ENCODE measurements at regions not wholly inside any gene's neighbourhood (a gene's known extent, or its start where the extent isn't known, plus 50 kb on each side); places are given as distances from the start of the nearest gene placed in this dataset.

DNA sequence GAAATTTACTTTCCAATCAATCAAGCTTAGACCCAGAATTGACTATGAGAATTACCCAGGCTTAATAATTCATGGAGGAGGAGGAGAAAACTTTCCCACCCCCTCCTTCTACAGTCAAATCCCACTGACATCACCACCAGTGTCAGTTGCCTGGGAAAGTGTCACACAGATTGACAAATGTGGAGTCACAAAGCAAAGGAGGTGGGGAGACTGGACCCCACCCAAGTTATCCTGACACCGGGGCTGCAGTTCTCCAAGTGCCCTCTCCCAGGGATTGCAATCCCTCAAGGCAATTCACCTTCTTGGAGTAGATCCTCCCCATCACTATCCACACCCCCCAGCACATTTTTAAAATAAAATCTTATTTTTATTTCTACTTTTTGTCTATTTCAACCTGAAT, 100.2 kb upstream of the CDH11 start:
- no peak for DNase-seq (ENCODE audit: extremely low read depth, low read depth)
- TF ChIP-seq, protein P1, sequence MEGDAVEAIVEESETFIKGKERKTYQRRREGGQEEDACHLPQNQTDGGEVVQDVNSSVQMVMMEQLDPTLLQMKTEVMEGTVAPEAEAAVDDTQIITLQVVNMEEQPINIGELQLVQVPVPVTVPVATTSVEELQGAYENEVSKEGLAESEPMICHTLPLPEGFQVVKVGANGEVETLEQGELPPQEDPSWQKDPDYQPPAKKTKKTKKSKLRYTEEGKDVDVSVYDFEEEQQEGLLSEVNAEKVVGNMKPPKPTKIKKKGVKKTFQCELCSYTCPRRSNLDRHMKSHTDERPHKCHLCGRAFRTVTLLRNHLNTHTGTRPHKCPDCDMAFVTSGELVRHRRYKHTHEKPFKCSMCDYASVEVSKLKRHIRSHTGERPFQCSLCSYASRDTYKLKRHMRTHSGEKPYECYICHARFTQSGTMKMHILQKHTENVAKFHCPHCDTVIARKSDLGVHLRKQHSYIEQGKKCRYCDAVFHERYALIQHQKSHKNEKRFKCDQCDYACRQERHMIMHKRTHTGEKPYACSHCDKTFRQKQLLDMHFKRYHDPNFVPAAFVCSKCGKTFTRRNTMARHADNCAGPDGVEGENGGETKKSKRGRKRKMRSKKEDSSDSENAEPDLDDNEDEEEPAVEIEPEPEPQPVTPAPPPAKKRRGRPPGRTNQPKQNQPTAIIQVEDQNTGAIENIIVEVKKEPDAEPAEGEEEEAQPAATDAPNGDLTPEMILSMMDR (IDR thresholded peaks at IDR 0.05; ENCODE audit: low read depth, low read length, missing control alignments), result no peak
- no peak overlapping the region for H3K4me3 ChIP-seq (replicated peaks; ENCODE audit: low read depth, low read length)

DNA sequence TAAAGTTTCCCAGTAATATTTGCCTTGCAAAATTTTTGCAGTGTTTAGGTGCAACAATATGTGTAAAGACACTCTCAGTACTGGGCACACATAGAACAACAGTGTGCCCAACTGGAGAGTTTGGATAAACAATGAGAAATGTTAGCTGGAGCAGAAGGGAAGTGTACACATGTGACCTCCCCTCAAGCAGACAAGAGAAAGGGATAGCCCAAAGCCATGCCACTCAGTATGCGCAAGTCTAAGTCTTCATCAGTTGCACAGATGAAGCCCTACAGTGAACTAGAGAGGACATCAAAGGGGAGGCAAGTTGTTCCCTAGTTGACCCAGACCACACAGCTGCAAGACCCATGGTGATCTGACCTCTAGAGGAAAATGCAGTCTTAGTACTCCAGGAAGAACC, 97.9 kb upstream of the CDH11 start:
- no peak overlapping the region for H3K4me3 ChIP-seq (replicated peaks; ENCODE audit: low read depth, low read length)
- TF ChIP-seq, protein P1 (IDR thresholded peaks at IDR 0.05; ENCODE audit: low read depth, low read length, missing control alignments), result no peak
- DNase-seq (ENCODE audit: extremely low read depth, low read depth), result no peak

DNA sequence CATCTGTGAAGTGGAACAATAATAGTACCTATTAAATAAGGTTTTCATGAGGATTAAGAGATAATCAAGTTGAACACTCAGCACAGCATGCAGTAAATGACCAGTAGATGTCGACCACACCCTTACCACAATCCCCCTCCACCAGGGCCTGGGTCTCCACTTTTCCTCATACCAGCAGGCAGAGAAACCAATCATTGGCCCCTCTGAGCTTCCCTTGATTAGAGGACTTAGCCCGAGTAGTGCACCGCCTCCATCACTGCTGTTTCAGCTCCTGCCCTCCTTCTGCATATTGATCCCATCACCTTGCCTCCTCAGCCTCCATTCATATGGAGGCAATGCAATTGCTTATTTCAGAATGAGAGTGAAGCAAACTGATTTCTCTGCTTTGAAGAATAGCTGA, 96.5 kb upstream of the CDH11 start:
- no peak overlapping the region for H3K4me3 ChIP-seq (replicated peaks; ENCODE audit: low read depth, low read length)
- TF ChIP-seq, protein P1 (IDR thresholded peaks at IDR 0.05; ENCODE audit: low read depth, low read length, missing control alignments), result no peak
- DNase-seq (ENCODE audit: extremely low read depth, low read depth), result no peak

- DNase-seq (ENCODE audit: extremely low read depth, low read depth), result no peak
- H3K4me3 ChIP-seq (replicated peaks; ENCODE audit: low read depth, low read length), result no peak overlapping the region
- TF ChIP-seq, protein P1 (IDR thresholded peaks at IDR 0.05; ENCODE audit: low read depth, low read length, missing control alignments), result no peak
Observed at GRCh38 chr16:65213866-65214595, 92.2 kb upstream of the CDH11 start.

- no peak overlapping the region for H3K4me3 ChIP-seq (replicated peaks; ENCODE audit: low read depth, low read length)
- DNase-seq (ENCODE audit: extremely low read depth, low read depth), result no peak
- TF ChIP-seq, protein P1 (IDR thresholded peaks at IDR 0.05; ENCODE audit: low read depth, low read length, missing control alignments), result no peak
Observed at GRCh38 chr16:65212791-65213190, 90.9 kb upstream of the CDH11 start.

- no peak for DNase-seq (ENCODE audit: extremely low read depth, low read depth)
- TF ChIP-seq, protein P1 (IDR thresholded peaks at IDR 0.05; ENCODE audit: low read depth, low read length, missing control alignments), result no peak
- no peak overlapping the region for H3K4me3 ChIP-seq (replicated peaks; ENCODE audit: low read depth, low read length)
Observed at GRCh38 chr16:65212240-65212639, 90.4 kb upstream of the CDH11 start.

DNA sequence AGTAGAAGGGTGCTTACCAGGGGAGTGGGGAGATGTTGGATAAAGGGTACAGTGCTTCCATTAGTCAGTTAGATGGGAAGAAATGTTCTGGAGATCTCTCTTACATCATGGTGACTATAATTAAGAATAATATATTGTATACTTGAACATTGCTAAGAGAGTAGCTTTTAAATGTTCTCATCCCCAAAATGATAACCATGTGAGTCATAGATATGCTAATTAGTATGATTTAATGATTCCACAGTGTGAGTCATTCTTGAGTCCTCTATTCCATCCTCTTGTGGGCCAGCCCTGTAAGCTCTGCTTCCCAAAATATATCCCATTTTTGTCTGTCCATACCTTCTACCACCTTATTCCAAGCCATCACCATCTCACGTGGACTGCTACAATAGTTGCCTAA, 80.6 kb upstream of the CDH11 start:
- TF ChIP-seq, protein P1 (IDR thresholded peaks at IDR 0.05; ENCODE audit: low read depth, low read length, missing control alignments), result no peak
- H3K4me3 ChIP-seq (replicated peaks; ENCODE audit: low read depth, low read length), result no peak overlapping the region

More for the DNA sequence above, 80.6 kb upstream of the CDH11 start:
- no peak for DNase-seq (ENCODE audit: extremely low read depth, low read depth)
